ENCODE measurements at regions not wholly inside any gene's neighbourhood (a gene's known extent, or its start where the extent isn't known, plus 50 kb on each side); places are given as distances from the start of the nearest gene placed in this dataset.

DNA sequence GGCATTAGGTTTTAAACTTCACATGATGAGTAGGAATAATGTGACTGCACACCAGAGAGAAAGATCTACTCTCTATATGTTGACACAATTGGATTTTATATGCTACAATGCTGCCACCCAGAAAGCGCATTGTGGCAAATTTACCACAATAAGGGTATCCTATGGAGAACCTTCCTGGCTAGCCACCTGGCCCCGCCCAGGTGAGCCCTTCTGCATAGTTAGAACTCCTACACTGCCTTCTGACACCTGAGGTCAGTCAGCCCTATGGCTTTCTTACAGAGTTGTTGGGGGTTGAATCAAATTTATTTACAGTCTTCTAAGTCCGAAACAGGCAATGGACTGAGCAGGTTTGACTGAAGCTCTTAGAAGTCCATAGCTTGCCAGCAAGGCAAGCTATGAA is 153.8 kb upstream of the S100G start:
- DNase-seq (ENCODE audit: low read depth in 2 of 2): no peak

DNA sequence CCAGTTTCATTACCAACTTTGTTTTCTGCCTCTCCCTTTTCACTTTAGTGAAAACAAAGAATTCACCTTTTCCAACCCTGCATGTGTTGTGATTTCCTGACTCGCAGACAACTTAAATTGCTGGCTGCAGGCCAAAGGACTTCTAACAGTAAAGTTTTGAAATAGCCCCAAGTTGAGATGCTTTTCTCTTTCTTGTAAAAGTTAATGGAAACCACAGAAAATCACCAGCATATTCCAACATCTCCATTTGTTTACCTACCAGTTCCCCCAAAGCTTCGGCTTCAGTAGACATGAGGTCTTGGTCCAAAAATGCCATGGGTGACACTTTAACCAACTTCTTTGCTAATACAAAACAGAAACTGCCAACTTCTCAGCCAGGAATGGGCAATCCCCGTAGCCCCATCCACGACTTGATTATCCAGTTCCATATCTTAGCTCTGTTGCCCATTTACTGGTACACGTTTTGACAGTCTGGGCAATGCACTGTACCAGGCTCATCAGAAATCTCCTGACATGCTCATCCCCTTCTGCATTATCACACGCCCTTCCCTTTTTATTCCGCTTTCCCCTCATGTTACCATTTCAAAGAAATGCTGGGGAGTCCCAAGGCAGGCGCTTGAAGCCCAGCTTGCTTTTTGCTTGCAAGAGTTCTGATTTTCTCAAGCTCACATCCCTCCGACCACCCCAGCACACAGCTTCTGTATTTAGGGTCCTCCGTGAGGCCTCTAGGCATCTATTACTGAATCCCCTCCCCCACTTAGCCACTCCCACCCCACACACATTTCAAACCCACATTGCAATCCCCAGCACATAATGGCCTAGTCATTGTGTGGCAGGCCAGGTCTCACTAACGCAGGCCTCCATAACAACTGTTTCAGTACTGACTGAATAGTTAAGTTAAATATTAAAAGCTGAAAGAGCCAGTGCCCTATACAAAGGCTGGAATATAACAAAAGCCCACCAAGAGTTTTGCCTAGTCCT is 137.9 kb upstream of the S100G start:
- no peak for DNase-seq (ENCODE audit: low read depth in 2 of 2)

DNA sequence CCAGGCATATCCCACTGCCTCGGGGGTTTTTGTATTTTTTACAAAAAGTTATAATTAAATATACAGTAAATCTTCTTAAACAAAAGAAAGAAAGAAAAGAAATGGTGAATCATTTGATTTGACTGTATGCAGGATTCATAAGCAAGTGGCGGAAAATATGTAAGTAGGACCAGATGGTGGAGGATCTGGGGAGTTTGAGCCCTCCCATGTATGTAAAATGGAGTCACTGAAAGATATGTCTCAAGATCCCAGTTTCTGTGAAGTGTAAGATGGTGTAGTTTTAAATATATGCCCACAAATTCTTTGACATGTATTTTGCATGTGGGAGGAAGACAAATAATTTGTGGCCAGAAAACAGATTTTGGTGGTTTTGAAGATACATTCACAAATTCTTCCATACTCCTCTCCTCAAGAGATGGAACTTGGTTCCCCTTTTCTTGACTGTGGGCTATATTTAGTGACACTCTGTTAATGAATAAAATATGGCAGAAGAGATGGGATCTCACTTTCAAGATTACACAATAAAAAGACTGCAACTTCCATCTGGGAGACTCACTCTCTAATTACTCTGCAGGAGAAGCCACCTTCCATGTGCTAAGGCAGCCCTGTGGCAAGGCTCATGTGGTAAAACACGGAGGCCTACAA is 133.6 kb upstream of the S100G start:
- DNase-seq (ENCODE audit: low read depth in 2 of 2): no peak

DNA sequence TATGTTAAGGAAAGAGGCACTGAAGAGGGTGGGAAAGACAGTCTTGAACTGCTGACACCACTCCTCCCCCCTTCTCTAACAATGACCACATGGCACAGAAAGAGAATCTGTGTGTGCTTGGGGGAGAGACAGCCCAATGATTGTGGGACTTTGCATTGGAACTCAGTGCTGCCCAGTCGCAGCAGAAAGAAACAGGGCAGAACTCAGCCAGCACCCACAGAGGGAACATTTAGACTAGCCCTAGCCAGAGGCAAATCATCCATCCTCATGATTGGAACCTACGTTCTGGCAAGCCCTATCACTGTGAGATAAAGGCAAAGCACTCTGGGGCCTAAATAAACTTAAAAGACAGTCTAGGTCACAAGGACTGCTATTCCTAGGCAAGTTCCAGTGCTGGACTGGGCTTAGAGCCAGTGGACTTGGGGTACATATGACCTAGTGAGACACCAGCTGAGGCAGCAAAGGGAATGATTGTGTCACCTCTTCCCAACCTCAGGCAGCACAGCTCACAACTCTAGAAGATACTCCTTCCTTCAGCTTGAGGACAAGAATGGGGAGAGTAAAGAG is 132.8 kb upstream of the S100G start:
- DNase-seq (ENCODE audit: low read depth in 2 of 2): no peak

DNA sequence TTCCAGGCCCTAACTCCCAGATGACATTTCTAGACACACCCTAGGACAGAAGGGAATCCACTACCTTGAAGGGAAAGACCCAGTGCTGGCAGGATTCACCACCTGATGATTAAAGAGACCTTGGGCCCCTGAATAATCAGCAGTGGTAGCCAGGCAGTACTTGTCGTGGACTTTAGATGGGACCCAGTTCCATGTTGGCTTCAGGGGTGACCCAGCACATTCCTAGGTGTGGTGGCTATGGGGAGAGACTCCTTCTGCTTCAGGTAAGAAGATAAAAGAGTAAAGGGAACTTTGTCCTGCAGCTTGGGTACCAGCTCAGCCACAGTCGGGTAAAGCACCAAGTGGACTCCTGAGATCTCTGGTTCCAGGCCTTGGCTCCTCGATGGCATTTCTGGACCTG is 131.8 kb upstream of the S100G start:
- DNase-seq (ENCODE audit: low read depth in 2 of 2): no peak

DNA sequence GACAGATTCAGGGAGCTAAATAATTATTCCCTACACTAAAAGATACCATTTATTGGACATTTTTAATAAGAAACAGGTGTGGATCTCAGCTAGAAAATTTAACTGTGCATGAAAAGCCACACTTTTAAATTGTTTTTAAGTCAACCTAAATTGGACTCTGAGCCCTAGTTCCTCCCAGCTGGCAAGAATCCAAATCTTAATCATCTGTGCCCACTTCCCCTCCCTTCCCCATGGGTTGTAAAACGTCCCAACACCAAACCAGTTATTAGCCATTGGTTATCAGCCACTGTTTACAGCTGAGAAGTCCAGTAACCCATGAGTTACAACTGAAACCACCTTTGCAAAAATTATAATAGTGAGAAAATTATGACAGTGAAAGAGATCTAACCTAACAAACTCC is 125.6 kb upstream of the S100G start:
- DNase-seq (ENCODE audit: low read depth in 2 of 2): no peak

DNA sequence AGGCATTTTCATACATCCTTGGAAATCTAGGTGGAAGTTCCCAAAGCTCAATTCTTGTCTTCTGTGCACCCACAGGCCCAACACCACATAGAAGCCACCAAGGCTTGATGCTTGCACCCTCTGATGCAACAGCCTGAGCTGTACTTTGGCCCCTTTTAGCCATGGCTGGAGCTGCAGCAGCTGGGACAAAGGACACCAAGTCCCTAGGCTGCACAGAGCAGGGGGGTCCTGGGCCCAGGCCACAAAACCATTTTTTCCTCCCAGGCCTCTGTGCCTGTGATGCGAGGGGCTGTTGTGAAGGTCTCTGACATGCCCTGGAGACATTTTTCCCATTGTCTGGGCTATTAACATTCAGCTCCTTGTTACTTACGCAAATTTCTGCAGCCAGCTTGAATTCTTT is 124.0 kb upstream of the S100G start:
- no peak for DNase-seq (ENCODE audit: low read depth in 2 of 2)

DNA sequence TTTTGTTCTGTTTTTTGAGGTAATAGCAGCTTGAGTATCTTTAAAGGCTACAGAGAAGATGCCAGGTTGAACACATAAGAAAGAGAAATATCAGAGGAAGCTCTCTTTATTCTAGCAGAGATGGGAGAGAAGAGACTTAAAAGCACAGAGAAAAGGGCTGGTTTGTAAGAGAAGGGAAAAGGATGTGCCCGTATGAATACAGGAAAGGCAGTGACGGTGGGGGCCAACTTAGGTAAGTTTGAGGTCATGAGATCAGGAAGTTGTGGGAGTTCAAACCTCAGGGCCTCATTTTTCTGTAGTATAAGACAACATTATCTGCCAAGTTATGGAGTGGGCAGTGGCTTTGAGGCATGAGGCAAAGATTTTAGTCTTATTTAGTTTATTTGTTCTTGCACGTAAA is 121.3 kb upstream of the S100G start:
- DNase-seq (ENCODE audit: low read depth in 2 of 2): peak; percentile 7 to 17
